Right lobe of liver (tissue), 6 donors: ENCODE measurements at regions not wholly inside any gene's neighbourhood (a gene's known extent, or its start where the extent isn't known, plus 50 kb on each side); places are given as distances from the start of the nearest gene placed in this dataset.

Source experiments
- ATAC-seq, 4 donors: fragments of 200-7000 bp; cut with Tn5 transposase; one replicate each; pipeline ENCODE4 v1.9.1; 2020; ENCODE audit warnings: mild to moderate bottlenecking in 4 of 4, moderate library complexity in 4 of 4
- DNase-seq, 3 donors: peaks; one replicate each; pipeline ENCODE4 v3.0.0-alpha.2; 2020
- H3K27ac ChIP-seq, 3 donors: fragments of 200-600 bp; one replicate each; pipeline ENCODE4 v1.8.0; 2022
- H3K27me3 ChIP-seq, 2 donors: fragments of 200-600 bp; one replicate each; pipeline ENCODE4 v1.8.0; 2022
- H3K36me3 ChIP-seq, 4 donors: fragments of 200-600 bp; sonication (generic) in 1 of 4; one replicate each; pipeline versions ENCODE4 v1.5.1 to v1.8.0; 2017 to 2022; ENCODE audit warnings: control low read depth in 1 of 4
- H3K4me1 ChIP-seq, 4 donors: fragments of 200-600 bp; sonication (generic) in 1 of 4; one replicate each; pipeline versions ENCODE4 v1.5.1 to v1.8.0; 2017 to 2022; ENCODE audit warnings: control low read depth in 1 of 4
- H3K4me3 ChIP-seq, 3 donors: fragments of 200-600 bp; one replicate each; pipeline ENCODE4 v1.8.0; 2022
- H3K9me3 ChIP-seq, 4 donors: fragments of 200-600 bp; sonication (generic) in 1 of 4; one replicate each; pipeline versions ENCODE4 v1.5.1 to v1.8.0; 2017 to 2022; ENCODE audit warnings: control low read depth in 1 of 4
- POLR2A ChIP-seq: fragments of 450-650 bp; IDR thresholded peaks from one replicate; pipeline ENCODE4 v1.6.1; 2017; ENCODE audit warnings: antibody characterized with exemption, mild to moderate bottlenecking
- WGBS: methylation state at CpG from one replicate; pipeline ENCODE4 v1.1.6; 2018; ENCODE audit warnings: low coverage, low lambda C conversion rate; ENCODE audit not compliant: insufficient coverage; ENCODE audit errors: missing lambda C conversion rate; 5-methylcytosine and 5-hydroxymethylcytosine counted together
- intact Hi-C, 2 donors: fragments of 100-400 bp; cut with DNase I; formaldehyde crosslinking; loops; one replicate each; pipeline versions ENCODE4 v1.11.2 to v1.14.1; 2022
- TF ChIP-seq, protein P1 (sequence below), 4 donors: fragments of 200-600 bp in 3 of 4; fragments of 450-650 bp in 1 of 4; IDR thresholded peaks; one replicate each; pipeline versions ENCODE4 v1.5.1 to v1.8.0; 2016 to 2022; ENCODE audit warnings: antibody characterized with exemption in 4 of 4, mild to moderate bottlenecking in 2 of 4
- donor health status: DM: no; HTN: yes; CAD: no.
- donor health status: DM: no; HTN: no; CAD: no.
- donor health status: DM: no; HTN: no; CAD: no.
- donor health status: DM: no; HTN: yes; CAD: no.
- donor health status: DM: no; HTN: yes; CAD: no.

DNA sequence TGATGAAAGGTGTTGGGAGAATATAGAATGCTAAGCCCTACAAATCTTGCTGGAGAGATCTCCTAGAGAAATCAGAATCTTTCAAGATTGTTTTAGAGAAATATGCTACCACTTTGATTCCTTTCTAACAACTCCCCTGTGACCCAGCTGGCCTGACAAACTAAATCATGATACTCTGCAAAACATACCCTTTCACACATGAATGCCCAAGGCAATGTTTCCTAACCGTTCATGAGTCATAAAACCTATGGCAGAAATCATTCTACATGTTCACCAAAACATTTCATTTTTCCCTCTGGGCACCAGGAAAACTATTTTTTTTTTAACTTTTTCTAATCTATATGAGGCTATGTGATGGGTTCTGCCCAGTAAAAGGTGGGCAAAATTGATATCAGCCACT, 77.8 kb upstream of the SETBP1 start:
- WGBS = 83% methylated on average over 1 of the region's 1 CpG
- Histone ChIP-seq H3K27me3 (no peaks in the 10 kb centered on the region), H3K36me3 (no peaks in the 10 kb centered on the region), H3K4me3 (no peak overlapping the region), H3K4me1 (no peaks in the 10 kb centered on the region), H3K9me3 (no peaks in the 10 kb centered on the region), H3K27ac (no peak overlapping the region)
- DNase-seq (no peak), ATAC-seq (no peak)
- intact Hi-C loops = no loop called here
- TF ChIP-seq, protein P1, sequence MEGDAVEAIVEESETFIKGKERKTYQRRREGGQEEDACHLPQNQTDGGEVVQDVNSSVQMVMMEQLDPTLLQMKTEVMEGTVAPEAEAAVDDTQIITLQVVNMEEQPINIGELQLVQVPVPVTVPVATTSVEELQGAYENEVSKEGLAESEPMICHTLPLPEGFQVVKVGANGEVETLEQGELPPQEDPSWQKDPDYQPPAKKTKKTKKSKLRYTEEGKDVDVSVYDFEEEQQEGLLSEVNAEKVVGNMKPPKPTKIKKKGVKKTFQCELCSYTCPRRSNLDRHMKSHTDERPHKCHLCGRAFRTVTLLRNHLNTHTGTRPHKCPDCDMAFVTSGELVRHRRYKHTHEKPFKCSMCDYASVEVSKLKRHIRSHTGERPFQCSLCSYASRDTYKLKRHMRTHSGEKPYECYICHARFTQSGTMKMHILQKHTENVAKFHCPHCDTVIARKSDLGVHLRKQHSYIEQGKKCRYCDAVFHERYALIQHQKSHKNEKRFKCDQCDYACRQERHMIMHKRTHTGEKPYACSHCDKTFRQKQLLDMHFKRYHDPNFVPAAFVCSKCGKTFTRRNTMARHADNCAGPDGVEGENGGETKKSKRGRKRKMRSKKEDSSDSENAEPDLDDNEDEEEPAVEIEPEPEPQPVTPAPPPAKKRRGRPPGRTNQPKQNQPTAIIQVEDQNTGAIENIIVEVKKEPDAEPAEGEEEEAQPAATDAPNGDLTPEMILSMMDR (IDR thresholded peaks at IDR 0.05) = no peak
- TF ChIP-seq POLR2A = no peak

DNA sequence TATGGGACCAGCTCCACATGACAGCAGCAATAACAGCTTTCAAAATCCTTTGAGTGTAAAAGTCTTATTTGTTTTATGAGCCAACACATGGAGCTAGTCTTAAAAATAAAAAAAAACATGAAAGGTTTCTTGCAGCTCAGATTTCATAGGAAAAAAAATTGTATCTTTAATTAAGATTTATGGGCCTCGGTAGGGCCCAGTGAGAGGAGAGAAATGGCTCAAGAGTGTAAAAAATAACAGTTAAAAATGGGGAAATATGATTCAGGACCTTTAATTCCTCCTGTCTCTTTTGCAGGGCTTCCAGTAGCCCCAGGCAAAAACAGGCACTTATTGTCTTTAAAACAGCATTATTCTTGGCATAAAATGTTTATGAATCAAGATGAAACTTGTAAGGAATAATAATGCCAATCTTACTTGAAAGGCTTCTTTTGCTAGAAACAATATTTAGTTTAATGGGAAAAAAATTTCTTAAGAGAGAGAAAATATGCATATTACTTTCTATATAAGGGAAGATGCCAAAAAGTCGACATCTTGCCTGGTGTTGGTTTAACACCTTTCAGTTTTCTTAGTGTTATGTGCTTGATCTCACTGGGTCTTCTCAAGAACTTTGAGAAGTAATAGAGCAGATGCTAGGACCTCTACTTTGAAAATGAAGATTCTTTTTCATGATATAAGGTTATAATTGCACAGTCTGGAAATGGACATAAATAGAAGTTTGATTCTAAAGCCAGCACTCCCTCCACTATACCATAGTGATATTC, 71.3 kb upstream of the SETBP1 start:
- ATAC-seq = no peak
- no peak overlapping the region for H3K27ac ChIP-seq
- no peaks in the 10 kb centered on the region for H3K36me3 ChIP-seq
- H3K27me3 ChIP-seq = no peaks in the 10 kb centered on the region
- H3K4me1 ChIP-seq = no peaks in the 10 kb centered on the region
- no peak overlapping the region for H3K4me3 ChIP-seq
- TF ChIP-seq, protein P1 (IDR thresholded peaks at IDR 0.05) = no peak
- TF ChIP-seq POLR2A = no peak
- WGBS = 50% methylated on average over 2 of the region's 2 CpGs
- DNase-seq = no peak
- intact Hi-C loops = no loop called here
- no peaks in the 10 kb centered on the region for H3K9me3 ChIP-seq

GRCh38 chr18:44620812-44621211, 59.9 kb upstream of the SETBP1 start:
- ATAC-seq (peak in 2 of 4 donors; percentile 15 to 47), DNase-seq (no peak)
- Histone ChIP-seq H3K36me3 (no peaks in the 10 kb centered on the region), H3K4me1 (peaks cover 0 to 9% (median 3%) of the 10 kb centered on the region in 4 donors), H3K27me3 (no peaks in the 10 kb centered on the region), H3K9me3 (no peaks in the 10 kb centered on the region), H3K27ac (no peak overlapping the region), H3K4me3 (no peak overlapping the region)
- WGBS = 46% methylated on average over 1 of the region's 1 CpG
- TF ChIP-seq, protein P1 (IDR thresholded peaks at IDR 0.05) = no peak
- TF ChIP-seq POLR2A = no peak
- intact Hi-C loops = no loop called here

GRCh38 chr18:44624052-44624451, 56.6 kb upstream of the SETBP1 start:
- intact Hi-C loops = no loop called here
- DNase-seq (peak in 1 of 3 donors; percentile 55), ATAC-seq (peak; percentile 84 to 95 (median 95))
- Histone ChIP-seq H3K4me3 (no peak overlapping the region), H3K27me3 (no peaks in the 10 kb centered on the region), H3K36me3 (no peaks in the 10 kb centered on the region), H3K4me1 (peaks cover 0 to 9% (median 3%) of the 10 kb centered on the region in 4 donors), H3K27ac (peak overlapping the region in 1 of 3 donors; percentile 54), H3K9me3 (no peaks in the 10 kb centered on the region)
- TF ChIP-seq, protein P1 (IDR thresholded peaks at IDR 0.05) = no peak
- no peak for TF ChIP-seq POLR2A
